Panc1 (cell line): ENCODE measurements at regions not wholly inside any gene's neighbourhood (a gene's known extent, or its start where the extent isn't known, plus 50 kb on each side); places are given as distances from the start of the nearest gene placed in this dataset.

Source experiments
- ATAC-seq: fragments of 200-7000 bp; cut with Tn5 transposase; 2 replicates; pipeline ENCODE4 v1.9.1; 2020; ENCODE audit warnings: mild to moderate bottlenecking, moderate library complexity
- BruUV-seq: library from RNA; stranded (reverse); fragments of 400-500 nt; replicated peaks from 2 replicates; lab custom pipeline; 2021; lab: Mats Ljungman, UMichigan
- CTCF ChIA-PET: fragments of 300-600 bp; sonication (Branson Sonifier 250); formaldehyde crosslinking; loops from one replicate; lab custom pipeline; 2022; ENCODE audit warnings: antibody characterized with exemption; lab: Charles Lee
- POLR2A ChIA-PET: fragments of 300-600 bp; sonication (Branson Sonifier 250); formaldehyde crosslinking; loops from one replicate; lab custom pipeline; 2022; ENCODE audit warnings: antibody characterized with exemption; lab: Charles Lee
- DNase-seq: peaks from one replicate; pipeline ENCODE4 v3.0.0-alpha.2; 2010; ENCODE audit warnings: low read depth, low spot score
- H3K27ac ChIP-seq: 2 replicates; pipeline ENCODE4 v1.5.1; 2011; ENCODE audit warnings: mild to moderate bottlenecking, low read length, inconsistent platforms
- H3K27me3 ChIP-seq: fragments of 200-500 bp; sonication (Bioruptor generic); 2 replicates; pipeline ENCODE4 v1.6.0; 2014; ENCODE audit warnings: low read length, inconsistent platforms; ENCODE audit not compliant: control insufficient read depth, insufficient read depth
- H3K36me3 ChIP-seq: fragments of 200-500 bp; sonication (Bioruptor generic); 2 replicates; pipeline ENCODE4 v1.5.1; 2014; ENCODE audit warnings: inconsistent platforms, mild to moderate bottlenecking, low read length, moderate library complexity; ENCODE audit not compliant: control insufficient read depth, insufficient read depth
- H3K4me1 ChIP-seq: 2 replicates; pipeline ENCODE4 v1.5.1; 2011; ENCODE audit warnings: inconsistent platforms, mild to moderate bottlenecking, low read length, moderate library complexity; ENCODE audit not compliant: control insufficient read depth, insufficient read depth
- H3K4me3 ChIP-seq, 2 experiments: 2 replicates each; pipeline ENCODE4 v1.5.1; 2011 to 2012; ENCODE audit warnings: low read depth in 2 of 2, low read length in 2 of 2, mild to moderate bottlenecking in 2 of 2, inconsistent platforms in 1 of 2, moderate library complexity in 1 of 2
- H3K9me3 ChIP-seq: fragments of 200-500 bp; sonication (Bioruptor generic); 2 replicates; pipeline ENCODE4 v1.5.1; 2014; ENCODE audit warnings: low read depth, mild to moderate bottlenecking, inconsistent platforms, low read length, moderate library complexity; ENCODE audit not compliant: control insufficient read depth, insufficient read depth
- CTCF ChIP-seq: fragments of 450-650 bp; IDR thresholded peaks from 2 replicates; pipeline ENCODE4 v1.5.1; 2017; ENCODE audit warnings: mild to moderate bottlenecking
- POLR2AphosphoS5 ChIP-seq: IDR thresholded peaks from 2 replicates; pipeline ENCODE4 v1.6.1; 2012; ENCODE audit warnings: mild to moderate bottlenecking, low read depth, low read length, moderate library complexity
- REST ChIP-seq, 2 experiments: IDR thresholded peaks; 2 replicates each; pipeline ENCODE4 v1.6.1; 2011 to 2012; ENCODE audit warnings: low read depth in 2 of 2, control low read depth in 1 of 2, low read length in 1 of 2, mild to moderate bottlenecking in 1 of 2, moderate library complexity in 1 of 2; ENCODE audit not compliant: insufficient read depth in 1 of 2
- SIN3A ChIP-seq: IDR thresholded peaks from 2 replicates; pipeline ENCODE4 v1.6.1; 2012; ENCODE audit warnings: low read depth, mild to moderate bottlenecking, low read length, moderate library complexity, borderline replicate concordance; ENCODE audit not compliant: insufficient read depth
- TCF7L2 ChIP-seq: IDR thresholded peaks from 2 replicates; pipeline ENCODE4 v1.6.1; 2011; ENCODE audit warnings: mild to moderate bottlenecking, low read depth, low read length, inconsistent platforms
- in situ Hi-C: cut with HindIII; loops from 2 replicates; pipeline ENCODE4 v1.10.0; 2016; ENCODE audit warnings: low sequenced_read_pairs, low pct_unique_long_range_greater_than_20kb
- intact Hi-C: fragments of 100-400 bp; cut with micrococcal nuclease; formaldehyde crosslinking; loops from one replicate; pipeline ENCODE4 v1.10.0; 2022; ENCODE audit not compliant: unreplicated experiment

GRCh38 chr4:127355743-127356142 is 277.0 kb upstream of the INTU start:
- Histone ChIP-seq H3K9me3 (no peaks in the 10 kb centered on the region), H3K36me3 (no peaks in the 10 kb centered on the region), H3K27ac (no peak overlapping the region), H3K4me1 (no peaks in the 10 kb centered on the region), H3K4me3 (no peak overlapping the region), H3K27me3 (no peaks in the 10 kb centered on the region)
- TF ChIP-seq SIN3A (no peak), CTCF (no peak), POLR2AphosphoS5 (no peak), TCF7L2 (no peak), REST (IDR thresholded peaks at IDR 0.05; ENCODE audit: insufficient read depth in 1 of 2, low read depth in 2 of 2, low read length in 1 of 2) (no peak)
- ATAC-seq (no peak), DNase-seq (no peak)
- ChIA-PET POLR2A (no interaction called here), CTCF (no interaction called here)
- no TSS peak for BruUV-seq
- in situ Hi-C loops (no loop called here), intact Hi-C loops (no loop called here)

- ChIA-PET CTCF (no interaction called here), POLR2A (no interaction called here)
- Histone ChIP-seq H3K4me3 (no peak overlapping the region), H3K27ac (no peak overlapping the region), H3K9me3 (no peaks in the 10 kb centered on the region), H3K27me3 (no peaks in the 10 kb centered on the region), H3K4me1 (no peaks in the 10 kb centered on the region), H3K36me3 (no peaks in the 10 kb centered on the region)
- no TSS peak for BruUV-seq
- TF ChIP-seq TCF7L2 (no peak), REST (IDR thresholded peaks at IDR 0.05; ENCODE audit: insufficient read depth in 1 of 2, low read depth in 2 of 2, low read length in 1 of 2) (no peak), POLR2AphosphoS5 (no peak), SIN3A (no peak), CTCF (no peak)
- intact Hi-C loops (no loop called here), in situ Hi-C loops (no loop called here)
- ATAC-seq (no peak), DNase-seq (no peak)
Observed at GRCh38 chr4:127357765-127358164, 275.0 kb upstream of the INTU start.
